Activated CD4-positive, alpha-beta T cell treated with anti-CD3 and anti-CD28 coated beads for 36 hours (primary cell): ENCODE measurements at regions not wholly inside any gene's neighbourhood (a gene's known extent, or its start where the extent isn't known, plus 50 kb on each side); places are given as distances from the start of the nearest gene placed in this dataset.

Source experiments
- ATAC-seq: fragments of 200-7000 bp; cut with Tn5 transposase; one replicate; pipeline ENCODE4 v1.10.0; 2021; ENCODE audit warnings: mild to moderate bottlenecking, moderate library complexity
- CTCF ChIA-PET: fragments of 350-600 bp; sonication (Branson Sonifier 250); formaldehyde crosslinking; loops from one replicate; lab custom pipeline; 2021; ENCODE audit warnings: antibody characterized with exemption; lab: Charles Lee
- POLR2A ChIA-PET: fragments of 350-600 bp; sonication (Branson Sonifier 250); formaldehyde crosslinking; loops from one replicate; lab custom pipeline; 2021; ENCODE audit warnings: antibody characterized with exemption, inconsistent platforms; lab: Charles Lee
- DNase-seq: peaks from one replicate; pipeline ENCODE4 v3.0.0-alpha.2; 2020
- H3K27ac Mint-ChIP-seq: one replicate; pipeline ENCODE4 v1.8.0; 2021; ENCODE audit warnings: mixed read lengths
- H3K27me3 Mint-ChIP-seq: one replicate; pipeline ENCODE4 v1.8.0; 2021; ENCODE audit warnings: mixed read lengths
- H3K36me3 Mint-ChIP-seq: one replicate; pipeline ENCODE4 v1.8.0; 2021; ENCODE audit warnings: low read depth, mixed read lengths
- H3K4me1 Mint-ChIP-seq: one replicate; pipeline ENCODE4 v1.8.0; 2021; ENCODE audit warnings: mixed read lengths
- H3K4me3 Mint-ChIP-seq: one replicate; pipeline ENCODE4 v1.8.0; 2021; ENCODE audit warnings: mild to moderate bottlenecking, moderate library complexity, mixed read lengths
- H3K9me3 Mint-ChIP-seq: one replicate; pipeline ENCODE4 v1.8.0; 2021; ENCODE audit warnings: low read depth, mixed read lengths
- intact Hi-C, 2 experiments: fragments of 100-400 bp; cut with DNase I in 1 of 2; cut with micrococcal nuclease in 1 of 2; formaldehyde crosslinking; loops; one replicate each; pipeline versions ENCODE4 v1.14.2 to v1.15.1; 2022 to 2024; cut with DNase I, micrococcal nuclease

- intact Hi-C loops, result no loop called here
- ATAC-seq (no peak), DNase-seq (no peak)
- H3K4me1 Mint-ChIP-seq, result no peaks in the 10 kb centered on the region
- H3K27me3 Mint-ChIP-seq, result no peaks in the 10 kb centered on the region
- no peaks in the 10 kb centered on the region for H3K36me3 Mint-ChIP-seq
- CTCF ChIA-PET, result no interaction called here
- POLR2A ChIA-PET, result no interaction called here
- no peak overlapping the region for H3K4me3 Mint-ChIP-seq
- H3K9me3 Mint-ChIP-seq, result peaks cover 3% of the 10 kb centered on the region
- no peak overlapping the region for H3K27ac Mint-ChIP-seq
Observed at GRCh38 chr7:68792351-68792750, 805.9 kb upstream of the AUTS2 start.

GRCh38 chr7:68793513-68793912 lies 804.8 kb upstream of the AUTS2 start:
- Mint-ChIP-seq H3K4me1 (no peaks in the 10 kb centered on the region), H3K27me3 (no peaks in the 10 kb centered on the region), H3K36me3 (no peaks in the 10 kb centered on the region), H3K9me3 (peaks cover 3% of the 10 kb centered on the region), H3K4me3 (no peak overlapping the region), H3K27ac (no peak overlapping the region)
- CTCF ChIA-PET, result no interaction called here
- POLR2A ChIA-PET, result no interaction called here
- ATAC-seq, result no peak
- intact Hi-C loops, result no loop called here
- no peak for DNase-seq

- H3K4me3 Mint-ChIP-seq, result no peak overlapping the region
- intact Hi-C loops, result no loop called here
- peaks cover 4% of the 10 kb centered on the region for H3K9me3 Mint-ChIP-seq
- no peaks in the 10 kb centered on the region for H3K27me3 Mint-ChIP-seq
- ChIA-PET CTCF (interaction anchor here (0.7 kb wide), 1 partner anchor 1357 kb away, joined by 3 read pairs; no protein-coding TSS in a partner anchor), POLR2A (no interaction called here)
- no peaks in the 10 kb centered on the region for H3K36me3 Mint-ChIP-seq
- DNase-seq, result no peak
- no peak overlapping the region for H3K27ac Mint-ChIP-seq
- ATAC-seq, result no peak
- H3K4me1 Mint-ChIP-seq, result no peaks in the 10 kb centered on the region
Observed at GRCh38 chr7:68800316-68800715, 798.0 kb upstream of the AUTS2 start.

DNA sequence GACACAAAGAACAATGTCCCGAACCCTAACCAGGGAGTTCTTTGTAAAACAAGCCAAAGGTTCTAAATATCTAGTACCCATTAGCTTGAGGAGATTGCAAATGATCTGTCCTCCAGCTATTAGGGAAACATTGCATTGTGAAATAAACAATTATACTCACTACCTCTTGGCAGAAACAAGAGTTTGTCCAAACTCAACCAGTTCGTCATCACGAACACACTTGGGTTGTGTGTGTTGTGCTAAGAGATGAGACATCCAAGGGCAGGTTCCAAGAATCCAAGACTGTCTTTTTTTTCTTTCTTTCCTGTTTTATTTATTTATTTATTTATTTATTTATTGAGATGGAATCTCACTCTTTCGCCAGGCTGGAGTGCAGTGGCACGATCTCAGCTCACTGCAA lies 793.1 kb upstream of the AUTS2 start:
- Mint-ChIP-seq H3K36me3 (no peaks in the 10 kb centered on the region), H3K27ac (no peak overlapping the region), H3K4me1 (no peaks in the 10 kb centered on the region), H3K9me3 (peaks cover 19% of the 10 kb centered on the region), H3K27me3 (no peaks in the 10 kb centered on the region), H3K4me3 (no peak overlapping the region)
- ChIA-PET POLR2A (no interaction called here), CTCF (no interaction called here)
- ATAC-seq, result no peak
- DNase-seq, result no peak
- intact Hi-C loops, result no loop called here

DNA sequence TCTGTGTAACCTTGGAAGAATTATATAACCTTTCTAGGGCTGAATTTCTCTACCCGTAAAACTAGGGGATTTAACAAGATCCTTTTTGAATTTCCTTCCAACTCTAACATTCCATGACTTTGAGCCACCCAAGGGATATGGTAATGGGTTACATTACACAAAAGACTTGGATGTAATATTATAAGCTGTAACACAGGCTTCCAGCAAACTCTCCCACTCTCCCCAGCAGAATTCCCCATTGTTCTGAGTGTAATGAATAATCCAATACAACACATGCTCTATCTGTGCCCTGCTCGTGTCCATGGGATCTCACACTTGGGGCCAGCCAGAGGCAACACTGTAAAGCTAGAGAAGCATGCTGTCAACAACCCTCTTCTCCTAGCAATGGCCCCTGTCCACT lies 790.6 kb upstream of the AUTS2 start:
- ChIA-PET POLR2A (no interaction called here), CTCF (no interaction called here)
- DNase-seq, result no peak
- intact Hi-C loops, result no loop called here
- H3K27ac Mint-ChIP-seq, result no peak overlapping the region
- no peaks in the 10 kb centered on the region for H3K36me3 Mint-ChIP-seq
- H3K9me3 Mint-ChIP-seq, result peaks cover 19% of the 10 kb centered on the region
- ATAC-seq, result no peak
- no peaks in the 10 kb centered on the region for H3K27me3 Mint-ChIP-seq
- H3K4me3 Mint-ChIP-seq, result no peak overlapping the region
- no peaks in the 10 kb centered on the region for H3K4me1 Mint-ChIP-seq

GRCh38 chr7:68813551-68814080 lies 784.7 kb upstream of the AUTS2 start:
- Mint-ChIP-seq H3K4me1 (no peaks in the 10 kb centered on the region), H3K9me3 (peaks cover 9% of the 10 kb centered on the region), H3K27me3 (no peaks in the 10 kb centered on the region), H3K36me3 (no peaks in the 10 kb centered on the region), H3K27ac (no peak overlapping the region), H3K4me3 (no peak overlapping the region)
- no peak for ATAC-seq
- intact Hi-C loops, result no loop called here
- POLR2A ChIA-PET, result no interaction called here
- no peak for DNase-seq
- CTCF ChIA-PET, result no interaction called here

- no peak overlapping the region for H3K4me3 Mint-ChIP-seq
- POLR2A ChIA-PET, result no interaction called here
- peaks cover 2% of the 10 kb centered on the region for H3K9me3 Mint-ChIP-seq
- DNase-seq, result no peak
- no peaks in the 10 kb centered on the region for H3K36me3 Mint-ChIP-seq
- H3K27ac Mint-ChIP-seq, result no peak overlapping the region
- no peaks in the 10 kb centered on the region for H3K4me1 Mint-ChIP-seq
- intact Hi-C loops, result no loop called here
- no peak for ATAC-seq
- CTCF ChIA-PET, result no interaction called here
- H3K27me3 Mint-ChIP-seq, result no peaks in the 10 kb centered on the region
Observed at GRCh38 chr7:68816491-68816890, 781.8 kb upstream of the AUTS2 start.

DNA sequence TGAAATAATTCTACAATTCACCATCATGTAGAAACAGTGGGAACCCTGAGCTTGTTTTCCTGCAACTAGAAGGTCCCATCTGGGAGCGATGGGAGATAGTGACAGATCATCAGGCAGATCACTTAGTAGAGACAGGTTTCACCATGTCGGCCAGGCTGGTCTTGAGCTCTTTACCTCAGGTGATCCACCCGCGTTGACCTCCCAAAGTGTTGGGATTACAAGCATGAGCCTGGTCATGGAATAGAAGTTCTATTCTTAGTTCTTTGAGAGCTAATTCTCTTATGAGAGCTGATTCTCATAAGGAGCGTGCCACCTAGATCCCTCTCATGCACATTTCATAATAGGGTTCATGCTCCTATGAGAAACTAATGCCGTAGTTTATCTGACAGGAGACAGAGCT lies 778.0 kb upstream of the AUTS2 start:
- ChIA-PET POLR2A (no interaction called here), CTCF (no interaction called here)
- H3K9me3 Mint-ChIP-seq, result peaks cover 13% of the 10 kb centered on the region
- no peaks in the 10 kb centered on the region for H3K36me3 Mint-ChIP-seq
- no peak overlapping the region for H3K27ac Mint-ChIP-seq
- intact Hi-C loops, result no loop called here
- H3K4me1 Mint-ChIP-seq, result no peaks in the 10 kb centered on the region
- no peak for DNase-seq
- no peaks in the 10 kb centered on the region for H3K27me3 Mint-ChIP-seq
- no peak for ATAC-seq
- H3K4me3 Mint-ChIP-seq, result no peak overlapping the region

DNA sequence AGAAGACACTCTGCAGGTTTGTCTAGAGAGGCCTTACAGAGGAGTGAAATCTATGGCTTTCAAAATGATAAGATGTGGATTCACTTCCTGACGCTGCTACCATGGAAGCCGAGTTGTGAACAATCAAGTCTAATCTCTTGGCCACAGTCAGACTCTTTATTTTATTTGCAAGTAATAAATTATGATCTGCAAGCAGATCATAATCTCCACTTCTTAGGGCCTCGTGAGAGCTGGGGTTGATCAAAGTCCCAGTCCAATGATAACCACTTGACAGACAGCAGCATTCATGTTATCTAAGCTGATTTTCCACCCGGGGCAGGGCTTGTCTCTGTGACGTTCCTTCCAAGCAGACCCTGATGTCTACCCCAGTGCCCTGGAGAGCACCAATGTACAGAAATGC lies 776.4 kb upstream of the AUTS2 start:
- H3K36me3 Mint-ChIP-seq, result no peaks in the 10 kb centered on the region
- H3K9me3 Mint-ChIP-seq, result peaks cover 16% of the 10 kb centered on the region
- no peak for DNase-seq
- no peak overlapping the region for H3K4me3 Mint-ChIP-seq
- no peak for ATAC-seq
- ChIA-PET CTCF (no interaction called here), POLR2A (no interaction called here)
- no peak overlapping the region for H3K27ac Mint-ChIP-seq
- intact Hi-C loops, result no loop called here
- no peaks in the 10 kb centered on the region for H3K27me3 Mint-ChIP-seq
- H3K4me1 Mint-ChIP-seq, result no peaks in the 10 kb centered on the region

DNA sequence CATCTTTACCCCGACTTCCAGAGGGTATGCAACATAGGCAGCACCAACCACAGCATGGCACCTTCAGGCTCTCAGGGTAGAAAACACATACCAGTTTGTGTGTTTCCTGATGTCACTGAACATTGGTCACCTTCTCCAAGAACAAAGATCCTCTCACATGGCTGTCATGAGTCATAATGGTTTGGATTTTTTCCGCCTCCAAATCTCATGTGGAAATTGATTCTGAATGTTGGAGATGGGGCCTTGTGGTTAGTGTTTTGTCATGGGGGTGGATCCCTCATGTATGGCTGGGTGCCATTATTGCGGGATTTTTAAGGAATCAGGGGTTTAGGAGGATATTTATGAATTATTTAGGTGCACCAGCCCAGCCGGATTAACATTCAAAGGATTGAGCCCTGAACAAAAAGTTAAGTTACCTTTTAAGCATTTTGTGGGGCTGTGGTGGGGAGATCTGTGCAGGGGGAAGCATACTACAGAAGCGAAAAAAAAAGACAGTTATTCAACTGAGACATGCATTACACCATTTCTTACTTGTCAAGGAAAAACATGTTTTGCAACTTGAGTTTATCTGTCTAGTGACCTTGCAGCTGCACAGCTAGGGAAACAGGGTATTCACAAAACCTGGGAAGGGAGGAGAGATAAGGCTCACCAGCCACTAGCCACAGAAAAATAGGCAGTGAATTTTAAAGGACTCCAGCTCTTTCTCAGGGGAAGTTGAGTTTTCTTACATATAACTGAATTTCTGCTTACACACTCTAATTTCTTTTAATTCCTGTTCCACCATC lies 774.1 kb upstream of the AUTS2 start:
- peaks cover 21% of the 10 kb centered on the region for H3K9me3 Mint-ChIP-seq
- no peaks in the 10 kb centered on the region for H3K36me3 Mint-ChIP-seq
- no peak overlapping the region for H3K4me3 Mint-ChIP-seq
- no peak for DNase-seq
- intact Hi-C loops, result no loop called here
- H3K27ac Mint-ChIP-seq, result no peak overlapping the region
- no peaks in the 10 kb centered on the region for H3K27me3 Mint-ChIP-seq
- no peaks in the 10 kb centered on the region for H3K4me1 Mint-ChIP-seq
- no peak for ATAC-seq
- CTCF ChIA-PET, result no interaction called here
- POLR2A ChIA-PET, result no interaction called here

DNA sequence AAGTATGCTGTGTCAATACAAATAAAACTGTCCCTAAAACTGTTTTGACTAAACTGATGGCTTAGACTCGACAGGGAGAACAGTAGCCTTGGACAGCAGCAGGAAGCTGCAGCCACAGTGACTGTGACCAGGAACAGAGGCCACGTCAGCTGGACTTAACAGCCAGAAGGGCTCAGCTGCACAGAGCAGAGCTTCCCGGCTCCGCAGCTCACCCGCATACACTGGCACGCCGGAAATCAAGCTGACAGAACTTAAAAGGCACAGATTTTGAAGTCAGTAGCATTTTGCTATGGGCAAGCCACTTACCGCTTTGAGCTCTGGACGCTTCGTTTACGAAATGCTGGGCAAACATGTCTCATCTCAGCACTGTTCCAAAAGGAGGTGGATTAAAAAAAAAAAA lies 769.7 kb upstream of the AUTS2 start:
- Mint-ChIP-seq H3K4me3 (no peak overlapping the region), H3K27me3 (no peaks in the 10 kb centered on the region), H3K4me1 (no peaks in the 10 kb centered on the region), H3K9me3 (peaks cover 32% of the 10 kb centered on the region), H3K27ac (no peak overlapping the region), H3K36me3 (no peaks in the 10 kb centered on the region)
- no peak for DNase-seq
- ChIA-PET CTCF (no interaction called here), POLR2A (no interaction called here)
- no peak for ATAC-seq
- intact Hi-C loops, result no loop called here

GRCh38 chr7:68833422-68833821 lies 764.9 kb upstream of the AUTS2 start:
- ATAC-seq (no peak), DNase-seq (no peak)
- peaks cover 16% of the 10 kb centered on the region for H3K9me3 Mint-ChIP-seq
- intact Hi-C loops, result no loop called here
- ChIA-PET POLR2A (no interaction called here), CTCF (no interaction called here)
- no peak overlapping the region for H3K4me3 Mint-ChIP-seq
- no peaks in the 10 kb centered on the region for H3K27me3 Mint-ChIP-seq
- no peaks in the 10 kb centered on the region for H3K36me3 Mint-ChIP-seq
- no peak overlapping the region for H3K27ac Mint-ChIP-seq
- no peaks in the 10 kb centered on the region for H3K4me1 Mint-ChIP-seq
